ENCODE measurements at regions not wholly inside any gene's neighbourhood (a gene's known extent, or its start where the extent isn't known, plus 50 kb on each side); places are given as distances from the start of the nearest gene placed in this dataset.

- TF ChIP-seq, protein P1, sequence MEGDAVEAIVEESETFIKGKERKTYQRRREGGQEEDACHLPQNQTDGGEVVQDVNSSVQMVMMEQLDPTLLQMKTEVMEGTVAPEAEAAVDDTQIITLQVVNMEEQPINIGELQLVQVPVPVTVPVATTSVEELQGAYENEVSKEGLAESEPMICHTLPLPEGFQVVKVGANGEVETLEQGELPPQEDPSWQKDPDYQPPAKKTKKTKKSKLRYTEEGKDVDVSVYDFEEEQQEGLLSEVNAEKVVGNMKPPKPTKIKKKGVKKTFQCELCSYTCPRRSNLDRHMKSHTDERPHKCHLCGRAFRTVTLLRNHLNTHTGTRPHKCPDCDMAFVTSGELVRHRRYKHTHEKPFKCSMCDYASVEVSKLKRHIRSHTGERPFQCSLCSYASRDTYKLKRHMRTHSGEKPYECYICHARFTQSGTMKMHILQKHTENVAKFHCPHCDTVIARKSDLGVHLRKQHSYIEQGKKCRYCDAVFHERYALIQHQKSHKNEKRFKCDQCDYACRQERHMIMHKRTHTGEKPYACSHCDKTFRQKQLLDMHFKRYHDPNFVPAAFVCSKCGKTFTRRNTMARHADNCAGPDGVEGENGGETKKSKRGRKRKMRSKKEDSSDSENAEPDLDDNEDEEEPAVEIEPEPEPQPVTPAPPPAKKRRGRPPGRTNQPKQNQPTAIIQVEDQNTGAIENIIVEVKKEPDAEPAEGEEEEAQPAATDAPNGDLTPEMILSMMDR (IDR thresholded peaks at IDR 0.05) = no peak
- TF ChIP-seq EP300 (IDR thresholded peaks at IDR 0.05) (no peak), POLR2A (IDR thresholded peaks at IDR 0.05) (no peak), POLR2AphosphoS5 (IDR thresholded peaks at IDR 0.05) (no peak)
Measured at GRCh38 chr15:59764775-59765174, 75.7 kb upstream of the BNIP2 start.
